Upper lobe of left lung (tissue), 4 donors: ENCODE measurements at regions not wholly inside any gene's neighbourhood (a gene's known extent, or its start where the extent isn't known, plus 50 kb on each side); places are given as distances from the start of the nearest gene placed in this dataset.

Experiments
- EP300 ChIP-seq, 4 donors: sonication (generic); formaldehyde crosslinking; IDR thresholded peaks; one replicate each; pipeline ENCODE4 v1.5.1; 2017; ENCODE audit warnings: antibody characterized with exemption in 4 of 4, control low read depth in 2 of 4
- POLR2A ChIP-seq, 4 donors: fragments of 450-650 bp; IDR thresholded peaks; one replicate each; pipeline ENCODE4 v1.5.1; 2016 to 2017; ENCODE audit warnings: antibody characterized with exemption in 4 of 4, mild to moderate bottlenecking in 2 of 4
- POLR2AphosphoS5 ChIP-seq, 2 donors: sonication (generic); formaldehyde crosslinking; IDR thresholded peaks; one replicate each; pipeline ENCODE4 v1.5.1; 2017; ENCODE audit warnings: antibody characterized with exemption in 2 of 2
- TF ChIP-seq, protein P1 (sequence below), 6 experiments: fragments of 450-650 bp in 4 of 6; fragments of 200-600 bp in 2 of 6; sonication (generic) in 2 of 6; IDR thresholded peaks; one replicate each; pipeline ENCODE4 v1.5.1; 2016 to 2019; ENCODE audit warnings: antibody characterized with exemption in 6 of 6

DNA sequence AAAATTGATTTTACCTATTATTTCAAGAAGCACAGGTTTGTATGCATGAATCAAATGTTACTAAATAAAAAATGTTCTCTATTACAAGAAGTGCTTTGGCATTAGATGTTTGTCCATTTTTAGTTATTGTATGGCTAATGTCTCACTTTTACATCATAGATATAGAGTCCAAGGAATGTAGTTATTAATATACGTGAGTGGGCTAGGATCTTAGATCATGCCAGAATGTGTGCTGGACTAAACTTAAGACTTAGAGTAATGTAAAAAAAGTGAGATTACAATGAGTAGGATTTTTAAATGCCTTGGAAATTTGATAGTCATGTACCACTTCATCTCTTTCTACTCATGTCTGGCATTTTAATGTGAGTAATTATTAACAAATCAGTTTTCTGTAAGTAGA lies 196.6 kb downstream of the ARL4A start:
- TF ChIP-seq, protein P1, sequence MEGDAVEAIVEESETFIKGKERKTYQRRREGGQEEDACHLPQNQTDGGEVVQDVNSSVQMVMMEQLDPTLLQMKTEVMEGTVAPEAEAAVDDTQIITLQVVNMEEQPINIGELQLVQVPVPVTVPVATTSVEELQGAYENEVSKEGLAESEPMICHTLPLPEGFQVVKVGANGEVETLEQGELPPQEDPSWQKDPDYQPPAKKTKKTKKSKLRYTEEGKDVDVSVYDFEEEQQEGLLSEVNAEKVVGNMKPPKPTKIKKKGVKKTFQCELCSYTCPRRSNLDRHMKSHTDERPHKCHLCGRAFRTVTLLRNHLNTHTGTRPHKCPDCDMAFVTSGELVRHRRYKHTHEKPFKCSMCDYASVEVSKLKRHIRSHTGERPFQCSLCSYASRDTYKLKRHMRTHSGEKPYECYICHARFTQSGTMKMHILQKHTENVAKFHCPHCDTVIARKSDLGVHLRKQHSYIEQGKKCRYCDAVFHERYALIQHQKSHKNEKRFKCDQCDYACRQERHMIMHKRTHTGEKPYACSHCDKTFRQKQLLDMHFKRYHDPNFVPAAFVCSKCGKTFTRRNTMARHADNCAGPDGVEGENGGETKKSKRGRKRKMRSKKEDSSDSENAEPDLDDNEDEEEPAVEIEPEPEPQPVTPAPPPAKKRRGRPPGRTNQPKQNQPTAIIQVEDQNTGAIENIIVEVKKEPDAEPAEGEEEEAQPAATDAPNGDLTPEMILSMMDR (IDR thresholded peaks at IDR 0.05): no peak
- TF ChIP-seq POLR2A (IDR thresholded peaks at IDR 0.05) (no peak), POLR2AphosphoS5 (IDR thresholded peaks at IDR 0.05) (no peak), EP300 (IDR thresholded peaks at IDR 0.05) (no peak)
